ENCODE measurements at regions not wholly inside any gene's neighbourhood (a gene's known extent, or its start where the extent isn't known, plus 50 kb on each side); places are given as distances from the start of the nearest gene placed in this dataset.

DNA sequence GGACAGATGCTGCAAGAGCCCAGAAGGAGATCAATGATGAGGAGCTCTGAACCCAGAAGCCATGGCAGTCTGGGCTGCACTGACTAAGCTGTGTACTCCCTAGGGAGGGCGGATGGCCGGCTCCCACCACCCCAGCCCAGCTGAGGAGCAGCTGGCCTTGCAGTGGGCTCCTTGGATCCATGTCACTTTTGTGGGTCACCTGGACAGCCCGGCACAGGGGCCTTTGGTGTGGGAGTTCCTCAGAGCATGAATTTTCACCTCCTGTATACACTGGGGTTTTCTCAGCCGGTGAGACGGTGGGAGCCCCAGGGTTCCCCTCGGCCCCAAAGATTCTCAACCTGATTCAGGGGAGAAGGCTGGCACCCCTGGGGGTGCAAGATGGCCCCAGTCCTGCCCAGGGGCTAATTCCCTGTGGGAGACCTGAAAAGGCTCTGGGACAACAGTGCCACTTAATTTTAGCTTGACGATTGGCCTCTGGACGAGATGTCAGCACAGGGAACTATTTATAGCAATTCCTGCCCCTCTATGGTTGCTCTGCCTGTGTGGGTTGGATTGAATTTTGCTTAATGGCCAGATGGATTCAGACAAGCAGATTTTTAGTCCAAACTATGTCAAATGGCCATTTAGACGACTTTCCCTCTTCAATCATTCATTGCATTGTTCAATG is 121.6 kb upstream of the PMEPA1 start:
- Mint-ChIP-seq H3K4me1 (ENCODE audit: low read depth) (no peaks in the 10 kb centered on the region), H3K4me3 (no peak overlapping the region), H3K27ac (no peak overlapping the region), H3K27me3 (peaks cover 3% of the 10 kb centered on the region), H3K9me3 (no peaks in the 10 kb centered on the region), H3K36me3 (ENCODE audit: low read depth) (no peaks in the 10 kb centered on the region)
- no peak for DNase-seq

DNA sequence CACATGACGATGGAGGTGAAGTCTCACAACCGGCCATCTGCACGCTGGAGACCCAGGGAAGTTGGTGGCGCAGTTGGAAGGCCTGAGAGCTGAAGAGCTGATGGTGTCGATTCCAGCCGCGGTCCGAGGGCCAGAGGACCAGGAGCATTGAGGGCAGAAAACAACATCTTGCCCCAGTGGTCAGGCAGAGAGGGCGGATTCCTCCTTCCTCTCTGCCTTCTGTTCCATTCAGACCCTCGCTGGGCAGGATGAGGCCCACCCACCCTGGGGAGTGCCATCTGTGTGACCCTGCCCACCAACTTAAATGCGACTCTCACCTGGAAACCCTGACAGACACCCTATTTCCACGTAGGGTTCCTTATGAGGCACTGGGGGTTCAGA is 120.7 kb upstream of the PMEPA1 start:
- Mint-ChIP-seq H3K27me3 (peaks cover 3% of the 10 kb centered on the region), H3K9me3 (no peaks in the 10 kb centered on the region), H3K36me3 (ENCODE audit: low read depth) (no peaks in the 10 kb centered on the region), H3K27ac (no peak overlapping the region), H3K4me3 (no peak overlapping the region), H3K4me1 (ENCODE audit: low read depth) (no peaks in the 10 kb centered on the region)
- no peak for DNase-seq

DNA sequence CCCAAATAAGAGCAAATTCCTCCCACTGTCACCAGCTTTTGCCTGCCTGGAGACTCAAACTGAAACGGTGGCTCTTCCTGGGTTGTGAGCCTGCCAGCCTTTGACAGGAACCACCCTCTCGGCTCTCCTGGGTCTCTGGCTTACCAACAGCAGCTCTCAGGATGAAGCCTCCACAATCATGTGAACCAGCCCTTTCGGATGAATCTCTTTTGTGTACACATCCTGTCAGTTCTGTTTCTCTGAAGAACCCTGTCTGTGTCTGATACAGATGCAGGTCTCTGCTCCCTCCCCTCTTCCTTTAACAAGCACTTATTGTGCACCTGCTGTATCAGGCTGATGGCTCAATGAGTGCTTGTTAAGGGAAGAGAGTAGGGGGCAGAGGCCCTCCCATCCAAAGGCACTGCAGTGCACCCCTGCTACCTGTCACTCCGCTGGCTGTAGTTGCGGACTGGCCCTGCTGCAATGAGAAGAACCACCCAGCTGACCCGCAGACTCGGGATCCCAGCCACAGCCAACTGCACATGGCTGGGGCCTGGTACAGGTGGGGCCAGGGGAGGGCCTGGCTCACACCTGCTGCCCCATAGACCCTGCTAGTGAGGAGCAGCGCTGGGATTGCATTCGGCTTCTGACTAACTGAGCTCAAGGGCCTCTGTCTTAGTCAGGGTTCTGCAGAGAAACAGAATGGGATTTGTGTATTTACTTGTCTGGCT is 120.1 kb upstream of the PMEPA1 start:
- Mint-ChIP-seq H3K27me3 (peaks cover 3% of the 10 kb centered on the region), H3K4me3 (no peak overlapping the region), H3K9me3 (no peaks in the 10 kb centered on the region), H3K4me1 (ENCODE audit: low read depth) (no peaks in the 10 kb centered on the region), H3K27ac (no peak overlapping the region), H3K36me3 (ENCODE audit: low read depth) (no peaks in the 10 kb centered on the region)
- no peak for DNase-seq

DNA sequence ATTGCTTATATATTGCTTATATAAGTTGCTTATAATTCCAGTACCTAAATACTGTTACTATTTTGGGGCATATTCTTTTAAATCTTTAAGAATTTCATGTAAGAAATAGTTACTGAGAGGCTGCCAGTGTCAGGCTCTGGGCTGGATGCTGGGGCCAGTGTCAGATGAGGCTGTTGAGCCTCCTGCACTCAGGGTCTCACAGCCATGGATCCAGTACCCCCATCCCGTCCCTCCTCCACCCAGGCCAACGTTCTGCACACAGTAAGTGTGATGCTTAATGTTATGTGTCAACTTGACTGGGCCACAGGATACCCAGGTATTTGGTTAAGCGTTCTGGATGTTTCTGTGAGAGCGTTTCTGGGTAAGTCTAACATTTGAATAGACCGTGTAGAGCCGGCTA is 119.5 kb upstream of the PMEPA1 start:
- H3K27ac Mint-ChIP-seq: no peak overlapping the region
- H3K4me3 Mint-ChIP-seq: no peak overlapping the region
- no peaks in the 10 kb centered on the region for H3K9me3 Mint-ChIP-seq

DNA sequence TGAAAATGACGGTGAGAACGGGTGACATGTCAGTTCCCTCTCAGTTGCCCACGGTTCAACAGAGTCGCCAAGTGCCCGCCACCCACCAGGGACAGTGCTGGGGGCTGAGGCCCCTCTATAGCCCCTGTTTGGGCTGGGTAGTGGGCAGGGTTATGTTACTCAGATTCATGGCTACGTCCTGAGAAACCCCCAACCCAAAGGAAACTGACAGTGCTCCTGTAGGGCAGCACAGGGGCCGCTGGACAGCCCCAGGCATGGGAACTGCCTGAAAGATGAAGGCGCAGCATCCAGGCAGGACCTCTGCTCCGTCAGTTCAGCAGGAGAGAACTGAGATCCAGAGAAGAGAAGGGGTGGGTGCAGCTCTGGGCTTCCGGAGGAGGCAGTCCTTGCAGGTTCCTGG is 118.9 kb upstream of the PMEPA1 start:
- Mint-ChIP-seq H3K27ac (no peak overlapping the region), H3K27me3 (no peaks in the 10 kb centered on the region), H3K36me3 (ENCODE audit: low read depth) (no peaks in the 10 kb centered on the region), H3K9me3 (no peaks in the 10 kb centered on the region), H3K4me1 (ENCODE audit: low read depth) (no peaks in the 10 kb centered on the region), H3K4me3 (no peak overlapping the region)
- DNase-seq: no peak

More for the DNA sequence above, 119.5 kb upstream of the PMEPA1 start:
- DNase-seq: no peak
- Mint-ChIP-seq H3K36me3 (ENCODE audit: low read depth) (no peaks in the 10 kb centered on the region), H3K27me3 (no peaks in the 10 kb centered on the region), H3K4me1 (ENCODE audit: low read depth) (no peaks in the 10 kb centered on the region)

DNA sequence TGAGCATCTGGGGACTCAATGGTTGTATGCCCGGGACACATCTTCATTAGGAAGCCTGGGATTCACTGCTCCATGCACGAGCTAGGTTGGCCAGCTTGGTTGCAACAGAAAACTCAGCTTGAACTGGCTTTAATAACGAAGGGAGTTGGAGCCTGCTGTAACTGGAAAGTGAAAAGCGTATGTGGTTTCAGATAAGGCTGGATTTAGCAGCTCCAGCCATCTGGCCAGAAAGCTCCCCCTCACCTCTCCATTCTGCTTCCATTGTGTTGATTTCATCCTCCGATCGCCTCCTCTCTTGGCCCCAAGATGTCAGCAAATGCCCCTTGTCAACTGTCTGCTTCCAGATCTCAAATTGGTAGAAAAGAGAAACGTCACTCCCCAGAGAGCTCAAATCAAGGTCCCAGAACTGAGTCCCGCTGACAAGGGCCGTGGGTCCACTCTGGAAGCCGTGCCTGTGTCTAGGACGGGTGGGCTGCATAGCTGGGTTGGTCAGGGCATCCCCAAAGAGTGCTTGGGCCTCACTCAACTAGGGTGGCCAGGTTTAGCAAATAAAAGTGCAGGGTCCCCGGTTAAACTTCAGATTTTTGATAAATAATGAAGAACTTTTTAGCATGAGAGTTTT is 117.0 kb upstream of the PMEPA1 start:
- Mint-ChIP-seq H3K4me3 (no peak overlapping the region), H3K27ac (no peak overlapping the region), H3K36me3 (ENCODE audit: low read depth) (no peaks in the 10 kb centered on the region), H3K27me3 (peaks cover 4% of the 10 kb centered on the region), H3K4me1 (ENCODE audit: low read depth) (no peaks in the 10 kb centered on the region), H3K9me3 (no peaks in the 10 kb centered on the region)
- no peak for DNase-seq

DNA sequence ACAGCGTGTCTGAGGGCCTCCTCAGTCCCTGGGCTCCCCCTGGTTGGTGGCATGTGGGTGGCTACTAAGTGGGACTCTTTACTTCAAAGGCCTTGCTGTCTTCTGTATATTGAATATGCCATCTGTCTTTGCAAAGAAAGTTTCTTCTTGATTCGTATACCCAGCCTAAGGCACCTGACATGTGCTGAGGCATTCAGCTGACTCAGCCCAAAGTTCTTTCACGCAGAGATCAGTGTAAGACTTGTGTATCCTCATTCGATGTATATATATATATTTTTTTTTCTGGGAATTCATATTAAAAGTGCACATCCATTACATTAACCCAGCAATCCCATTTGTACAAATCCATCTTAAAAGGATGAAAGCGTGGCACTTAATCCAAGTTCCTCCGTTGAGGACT is 115.1 kb upstream of the PMEPA1 start:
- Mint-ChIP-seq H3K36me3 (ENCODE audit: low read depth) (no peaks in the 10 kb centered on the region), H3K4me3 (no peak overlapping the region), H3K27ac (no peak overlapping the region), H3K4me1 (ENCODE audit: low read depth) (no peaks in the 10 kb centered on the region), H3K27me3 (peaks cover 17% of the 10 kb centered on the region), H3K9me3 (no peaks in the 10 kb centered on the region)
- no peak for DNase-seq

DNA sequence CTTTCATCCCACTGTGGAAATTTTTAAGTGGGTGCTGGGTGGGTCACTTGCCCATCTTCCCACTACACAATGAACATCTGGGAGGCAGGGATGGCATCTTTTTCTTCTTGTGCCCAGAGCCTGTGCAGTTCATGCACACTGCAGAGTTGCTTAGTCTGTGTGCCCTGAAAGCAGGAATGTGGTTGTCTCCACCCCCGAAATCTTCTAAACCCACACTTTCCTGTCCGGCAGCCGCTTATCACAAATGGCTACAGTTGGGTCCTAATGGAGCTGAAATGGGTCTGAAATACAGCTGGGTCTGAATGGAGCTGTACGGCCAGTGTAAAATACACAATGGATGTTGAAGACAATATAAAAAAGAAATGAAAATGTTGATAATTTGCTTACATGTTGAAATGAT is 112.1 kb upstream of the PMEPA1 start:
- no peak for DNase-seq
- H3K4me1 Mint-ChIP-seq (ENCODE audit: low read depth): no peaks in the 10 kb centered on the region
- no peaks in the 10 kb centered on the region for H3K9me3 Mint-ChIP-seq
- H3K36me3 Mint-ChIP-seq (ENCODE audit: low read depth): no peaks in the 10 kb centered on the region
- no peak overlapping the region for H3K4me3 Mint-ChIP-seq
- H3K27me3 Mint-ChIP-seq: peaks cover 26% of the 10 kb centered on the region
- H3K27ac Mint-ChIP-seq: no peak overlapping the region

DNA sequence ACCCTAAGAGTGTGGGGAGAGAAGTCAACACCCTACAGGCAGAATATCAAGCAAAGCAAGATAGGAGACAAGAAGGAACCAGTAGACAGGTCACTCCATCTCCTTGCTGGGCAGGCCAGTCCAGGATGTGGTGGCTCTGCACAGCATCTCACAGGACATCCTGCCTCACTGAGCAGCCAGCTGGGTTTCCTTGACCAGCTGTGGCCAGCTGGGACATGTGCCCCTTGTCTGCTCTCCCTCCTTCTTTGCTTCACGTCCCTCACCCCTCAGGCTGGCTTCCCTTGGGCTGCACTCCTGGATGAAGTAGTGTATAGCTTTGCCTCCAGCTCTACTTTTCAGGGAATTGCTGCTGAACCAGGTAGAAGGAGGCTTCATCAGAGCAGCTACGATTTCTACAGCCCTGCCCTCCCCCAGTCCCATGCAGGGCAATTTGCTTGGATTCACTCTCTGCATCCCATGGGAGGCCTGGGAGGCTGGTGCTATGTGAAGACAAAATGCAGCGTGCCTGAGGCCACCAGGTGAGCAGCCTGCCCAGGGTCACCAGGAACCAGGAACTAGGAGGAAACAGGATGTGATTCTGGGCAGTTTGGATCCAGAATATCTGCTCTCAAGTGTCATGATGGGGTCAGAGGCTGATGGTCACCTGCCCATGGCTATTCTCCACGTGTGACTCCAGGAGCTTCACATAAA is 110.0 kb upstream of the PMEPA1 start:
- Mint-ChIP-seq H3K27ac (no peak overlapping the region), H3K4me1 (ENCODE audit: low read depth) (no peaks in the 10 kb centered on the region)

DNA sequence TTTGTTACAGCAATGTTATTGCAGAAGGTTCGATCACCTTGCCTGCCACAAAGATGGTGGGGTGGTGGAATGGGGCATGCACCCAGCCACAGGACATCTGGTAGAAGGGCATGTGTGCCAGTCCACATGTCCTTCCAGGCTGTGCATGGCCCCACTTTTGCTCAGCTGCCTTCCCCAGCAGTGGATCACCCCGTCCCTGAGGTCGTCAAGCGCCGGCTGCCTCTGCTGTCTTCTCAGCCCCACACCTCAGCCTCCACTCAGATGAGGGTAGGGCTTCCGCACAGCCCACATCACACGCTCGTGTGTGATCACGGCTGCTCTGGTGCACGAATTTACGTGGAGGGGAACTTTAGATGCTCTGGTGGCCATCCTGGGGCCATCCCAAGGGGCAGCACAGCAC is 109.5 kb upstream of the PMEPA1 start:
- H3K27me3 Mint-ChIP-seq: peaks cover 32% of the 10 kb centered on the region
- no peaks in the 10 kb centered on the region for H3K36me3 Mint-ChIP-seq (ENCODE audit: low read depth)
- no peaks in the 10 kb centered on the region for H3K4me1 Mint-ChIP-seq (ENCODE audit: low read depth)
- H3K4me3 Mint-ChIP-seq: no peak overlapping the region
- H3K9me3 Mint-ChIP-seq: no peaks in the 10 kb centered on the region
- no peak overlapping the region for H3K27ac Mint-ChIP-seq
- DNase-seq: no peak

More for the DNA sequence above, 110.0 kb upstream of the PMEPA1 start:
- no peaks in the 10 kb centered on the region for H3K9me3 Mint-ChIP-seq
- DNase-seq: no peak
- peaks cover 29% of the 10 kb centered on the region for H3K27me3 Mint-ChIP-seq
- no peaks in the 10 kb centered on the region for H3K36me3 Mint-ChIP-seq (ENCODE audit: low read depth)
- H3K4me3 Mint-ChIP-seq: no peak overlapping the region

DNA sequence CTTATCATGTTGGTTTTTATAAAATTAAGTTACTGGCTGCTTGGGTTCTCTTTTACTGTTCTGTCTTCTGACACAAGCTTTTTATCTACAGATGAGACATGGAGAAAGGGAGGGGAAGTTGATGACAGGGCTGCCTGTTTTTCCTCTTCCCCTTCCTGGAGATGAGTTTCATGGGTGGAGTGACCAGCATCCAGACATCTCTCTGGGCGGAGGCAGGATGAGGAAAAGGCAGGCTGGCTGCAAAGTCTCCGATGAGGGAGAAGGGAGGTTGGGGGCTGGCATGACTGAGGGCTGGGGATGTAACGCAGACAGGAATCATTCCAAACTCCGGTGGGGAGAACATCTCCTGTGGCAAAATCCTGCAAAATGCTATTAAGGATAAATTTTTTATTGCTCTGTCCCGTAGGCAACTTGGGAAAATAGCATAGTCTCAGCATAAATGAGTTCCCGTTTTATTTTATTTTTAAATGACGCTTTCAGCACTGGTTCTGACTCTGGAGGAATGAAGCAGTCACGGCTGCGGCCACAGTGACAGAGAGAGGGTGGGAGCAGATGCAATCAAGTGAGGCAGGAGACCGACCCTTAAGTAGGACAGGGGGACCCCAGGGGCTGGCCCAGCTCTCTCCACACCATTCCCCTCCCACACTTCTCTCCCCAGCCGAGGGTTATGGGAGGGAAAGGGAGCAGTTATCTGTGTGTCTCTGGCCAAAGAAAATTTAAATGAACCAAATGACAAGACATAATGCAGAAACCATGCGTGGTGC is 108.8 kb upstream of the PMEPA1 start:
- Mint-ChIP-seq H3K27ac (no peak overlapping the region), H3K27me3 (peaks cover 36% of the 10 kb centered on the region), H3K36me3 (ENCODE audit: low read depth) (no peaks in the 10 kb centered on the region), H3K4me1 (ENCODE audit: low read depth) (no peaks in the 10 kb centered on the region), H3K4me3 (no peak overlapping the region), H3K9me3 (no peaks in the 10 kb centered on the region)
- no peak for DNase-seq

DNA sequence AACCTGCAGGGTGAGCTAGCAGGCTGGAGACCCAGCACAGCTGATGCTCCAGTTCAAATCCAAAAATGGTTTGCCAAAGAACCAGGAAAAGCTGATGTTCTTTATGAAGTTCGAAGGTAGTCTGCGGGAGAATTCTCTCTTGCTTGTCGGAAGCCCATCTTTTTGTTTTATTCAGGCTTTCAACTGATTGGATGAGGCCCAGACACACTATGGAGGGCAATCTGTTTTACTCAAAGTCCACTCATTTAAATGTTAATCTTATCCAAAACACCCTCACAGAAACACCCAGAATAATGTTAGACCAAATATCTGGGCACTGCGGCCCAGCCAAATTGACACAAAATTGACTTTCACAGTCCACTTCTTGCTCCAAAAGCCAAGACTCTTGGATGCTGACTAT is 105.6 kb upstream of the PMEPA1 start:
- no peak overlapping the region for H3K27ac Mint-ChIP-seq
- no peak for DNase-seq
- no peaks in the 10 kb centered on the region for H3K9me3 Mint-ChIP-seq
- H3K27me3 Mint-ChIP-seq: peaks cover 35% of the 10 kb centered on the region
- no peak overlapping the region for H3K4me3 Mint-ChIP-seq
- H3K36me3 Mint-ChIP-seq (ENCODE audit: low read depth): no peaks in the 10 kb centered on the region
- no peaks in the 10 kb centered on the region for H3K4me1 Mint-ChIP-seq (ENCODE audit: low read depth)

DNA sequence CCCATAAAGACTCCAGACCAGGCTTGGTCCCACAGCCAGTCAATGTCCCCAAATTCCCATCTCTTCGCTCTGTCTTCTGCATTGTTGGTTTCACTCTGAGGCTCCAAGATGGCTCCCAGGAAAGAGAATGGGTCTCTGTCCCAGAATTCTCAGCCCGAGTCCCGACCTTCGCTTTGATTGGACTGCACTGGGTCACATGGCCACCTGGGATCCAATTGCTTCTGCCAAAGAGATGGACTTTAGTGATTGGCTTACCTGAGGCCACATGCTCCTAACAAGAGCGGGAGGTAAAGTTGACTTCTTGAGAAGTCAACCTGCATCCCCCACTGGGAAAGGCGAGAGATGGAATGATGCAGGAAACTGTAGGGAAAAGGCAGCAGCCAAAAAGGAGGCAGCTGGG is 104.7 kb upstream of the PMEPA1 start:
- no peaks in the 10 kb centered on the region for H3K4me1 Mint-ChIP-seq (ENCODE audit: low read depth)
- no peak overlapping the region for H3K27ac Mint-ChIP-seq
- H3K9me3 Mint-ChIP-seq: no peaks in the 10 kb centered on the region
- no peak for DNase-seq
- peaks cover 30% of the 10 kb centered on the region for H3K27me3 Mint-ChIP-seq
- no peaks in the 10 kb centered on the region for H3K36me3 Mint-ChIP-seq (ENCODE audit: low read depth)
- no peak overlapping the region for H3K4me3 Mint-ChIP-seq

DNA sequence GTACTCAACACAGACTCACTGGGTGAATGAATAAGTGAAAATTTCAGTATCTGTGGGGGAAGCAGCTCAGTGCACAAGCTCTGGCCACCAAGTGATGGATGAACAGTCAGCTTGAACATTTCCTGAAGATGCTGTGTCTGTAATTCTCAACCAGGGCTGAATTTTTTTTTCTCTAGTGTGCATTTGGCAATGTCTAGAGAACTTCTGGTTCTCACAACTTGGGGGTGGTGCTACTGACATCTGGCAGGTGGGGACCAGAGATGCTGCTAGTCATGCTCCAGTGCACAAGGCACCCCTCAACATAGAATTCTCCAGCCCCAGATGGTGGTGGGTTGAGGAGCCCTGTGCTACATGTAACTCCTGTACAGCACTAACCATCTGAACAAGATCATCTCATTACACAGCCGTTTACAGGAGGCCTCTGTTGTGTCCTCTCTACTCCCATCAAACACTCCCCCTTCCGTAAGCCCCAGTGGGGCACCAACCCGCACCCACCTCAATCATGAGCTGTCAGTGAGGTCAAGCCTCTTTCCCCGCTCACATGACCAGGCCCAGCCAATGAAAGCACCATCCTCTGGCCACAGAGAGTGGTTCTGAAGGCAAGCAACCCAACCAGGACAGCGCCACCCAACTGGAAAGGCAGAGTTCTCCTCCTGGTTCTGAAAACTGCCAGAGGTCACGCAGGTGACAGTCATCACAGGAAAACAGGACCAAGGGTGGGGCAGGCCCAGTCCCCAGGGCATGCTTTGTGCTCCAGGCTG is 103.9 kb upstream of the PMEPA1 start:
- no peaks in the 10 kb centered on the region for H3K4me1 Mint-ChIP-seq (ENCODE audit: low read depth)
- H3K27me3 Mint-ChIP-seq: peaks cover 22% of the 10 kb centered on the region

More for the DNA sequence above, 103.9 kb upstream of the PMEPA1 start:
- Mint-ChIP-seq H3K4me3 (no peak overlapping the region), H3K9me3 (no peaks in the 10 kb centered on the region), H3K27ac (no peak overlapping the region), H3K36me3 (ENCODE audit: low read depth) (no peaks in the 10 kb centered on the region)
- no peak for DNase-seq

Measured in activated T-cell treated with anti-CD3 and anti-CD28 coated beads, Interleukin-2, amount 50 U/mL, for 24 hours (primary cell).